ENCODE measurements at regions not wholly inside any gene's neighbourhood (a gene's known extent, or its start where the extent isn't known, plus 50 kb on each side); places are given as distances from the start of the nearest gene placed in this dataset.
"Not testable (repeated sequence)": the region's sequence is repeated elsewhere in the genome, so short reads cannot be mapped to it uniquely, and the experiment has no call there.

DNA sequence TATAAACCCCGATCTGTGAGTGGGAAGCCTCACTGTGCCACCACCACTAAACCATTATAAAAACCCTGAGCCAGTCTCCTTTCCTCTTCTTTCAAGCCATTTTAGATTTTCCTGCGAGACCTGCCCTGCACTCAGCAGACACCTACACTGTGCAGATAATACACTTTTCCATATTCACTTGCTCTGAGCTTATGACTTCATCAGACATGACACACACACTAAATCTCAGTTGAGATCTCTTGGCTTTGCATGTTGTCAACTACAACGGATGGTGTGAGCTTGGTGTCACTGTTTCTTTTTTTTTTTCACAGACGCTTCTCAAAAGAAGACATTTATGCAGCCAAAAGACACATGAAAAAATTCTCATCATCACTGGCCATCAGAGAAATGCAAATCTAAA, 839.0 kb downstream of the TMEM121 start:
- 55 to 56% methylated on average over 2 of the region's 4 CpGs for WGBS, 2 donors
- DNase-seq; H3K27ac ChIP-seq (ENCODE audit: low read depth in 1 of 2, low read length in 1 of 2); ATAC-seq (ENCODE audit: insufficient read depth, low FRiP score); H3K4me1 ChIP-seq (ENCODE audit: control insufficient read depth in 5 of 5, insufficient read depth in 5 of 5, low read length in 5 of 5); H3K27me3 ChIP-seq (ENCODE audit: control insufficient read depth in 3 of 3, insufficient read depth in 3 of 3, low read length in 2 of 3); H3K9ac ChIP-seq (ENCODE audit: insufficient read depth in 1 of 2, low read length in 2 of 2); H3K4me3 ChIP-seq; H3K9me3 ChIP-seq (ENCODE audit: control insufficient read depth in 4 of 4, insufficient read depth in 3 of 4, low read length in 3 of 4); H3K36me3 ChIP-seq (ENCODE audit: control insufficient read depth in 4 of 4, insufficient read depth in 4 of 4, low read length in 4 of 4): not testable (repeated sequence)

DNA sequence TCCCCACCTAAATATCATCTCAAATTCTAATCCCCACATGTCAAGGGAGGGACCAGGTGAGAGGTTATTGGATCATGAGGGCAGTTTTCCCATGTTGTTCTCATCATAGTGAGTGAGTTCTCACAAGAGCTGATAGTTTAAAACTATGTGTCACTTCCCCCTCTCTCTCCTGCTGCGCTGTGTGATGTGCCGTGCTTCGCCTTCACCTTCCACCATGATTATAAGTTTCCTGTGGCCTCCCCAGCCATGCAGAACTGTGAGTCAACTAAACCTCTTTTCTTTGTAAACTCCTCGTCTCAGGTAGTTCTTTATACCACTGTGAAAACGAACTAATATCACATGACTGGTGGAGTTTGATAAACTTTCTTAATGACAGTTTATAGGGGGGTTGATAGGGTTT, 839.5 kb downstream of the TMEM121 start:
- not testable (repeated sequence) for H3K27me3 ChIP-seq (ENCODE audit: control insufficient read depth in 3 of 3, insufficient read depth in 3 of 3, low read length in 2 of 3); H3K9ac ChIP-seq (ENCODE audit: insufficient read depth in 1 of 2, low read length in 2 of 2); ATAC-seq (ENCODE audit: insufficient read depth, low FRiP score); H3K36me3 ChIP-seq (ENCODE audit: control insufficient read depth in 4 of 4, insufficient read depth in 4 of 4, low read length in 4 of 4); H3K9me3 ChIP-seq (ENCODE audit: control insufficient read depth in 4 of 4, insufficient read depth in 3 of 4, low read length in 3 of 4); H3K4me3 ChIP-seq; H3K27ac ChIP-seq (ENCODE audit: low read depth in 1 of 2, low read length in 1 of 2); DNase-seq; H3K4me1 ChIP-seq (ENCODE audit: control insufficient read depth in 5 of 5, insufficient read depth in 5 of 5, low read length in 5 of 5)
- WGBS, 2 donors, result 51 to 59% methylated on average over 4 to 5 of the region's 5 CpGs

DNA sequence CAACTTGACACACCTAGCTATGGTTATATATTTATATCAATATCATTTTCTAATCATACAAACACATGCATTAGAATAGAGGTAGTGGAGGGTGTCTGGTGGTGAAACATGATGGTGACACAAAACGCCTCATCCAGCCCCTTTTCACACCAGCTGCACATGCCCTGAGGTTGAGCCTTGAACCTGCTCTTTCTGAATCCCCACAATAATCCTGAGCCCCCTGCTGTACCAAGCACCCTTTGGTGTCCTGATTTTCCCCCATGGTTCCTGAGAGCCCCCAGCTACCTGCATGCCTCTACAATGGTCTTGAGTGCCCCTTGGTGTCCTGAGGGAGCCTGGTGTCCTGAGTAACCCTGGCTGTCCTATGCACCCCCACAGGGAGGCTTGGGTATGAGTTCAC, 840.6 kb downstream of the TMEM121 start:
- H3K27ac ChIP-seq (ENCODE audit: low read depth in 1 of 2, low read length in 1 of 2); ATAC-seq (ENCODE audit: insufficient read depth, low FRiP score); H3K9me3 ChIP-seq (ENCODE audit: control insufficient read depth in 4 of 4, insufficient read depth in 3 of 4, low read length in 3 of 4); H3K4me1 ChIP-seq (ENCODE audit: control insufficient read depth in 5 of 5, insufficient read depth in 5 of 5, low read length in 5 of 5); H3K4me3 ChIP-seq; H3K36me3 ChIP-seq (ENCODE audit: control insufficient read depth in 4 of 4, insufficient read depth in 4 of 4, low read length in 4 of 4); H3K27me3 ChIP-seq (ENCODE audit: control insufficient read depth in 3 of 3, insufficient read depth in 3 of 3, low read length in 2 of 3); H3K9ac ChIP-seq (ENCODE audit: insufficient read depth in 1 of 2, low read length in 2 of 2); DNase-seq: not testable (repeated sequence)
- 47% methylated on average over 1 of the region's 1 CpG; no CpG with 5 or more reads in 1 of the 2 donors for WGBS, 2 donors

DNA sequence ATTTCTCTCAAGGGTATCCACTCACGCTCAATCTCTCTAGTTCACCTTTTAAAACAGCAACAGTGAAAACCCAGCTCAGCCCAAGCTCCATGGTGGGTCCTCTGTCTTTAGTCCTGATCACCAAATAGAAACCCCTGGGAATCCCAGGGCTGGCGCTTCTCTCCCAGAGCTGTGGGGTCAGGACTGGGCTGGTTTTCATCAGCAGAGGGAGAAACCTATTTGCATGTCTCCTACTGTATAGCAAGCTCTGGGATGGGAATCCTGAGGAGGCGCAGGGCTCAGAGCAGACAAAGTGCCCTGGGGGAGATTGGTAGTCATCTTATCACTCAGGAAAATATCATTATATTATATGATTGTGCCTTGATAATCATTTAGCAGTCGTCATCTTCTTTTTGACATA, 843.1 kb downstream of the TMEM121 start:
- not testable (repeated sequence) for ATAC-seq (ENCODE audit: insufficient read depth, low FRiP score); H3K9me3 ChIP-seq (ENCODE audit: control insufficient read depth in 4 of 4, insufficient read depth in 3 of 4, low read length in 3 of 4); H3K9ac ChIP-seq (ENCODE audit: insufficient read depth in 1 of 2, low read length in 2 of 2); H3K4me1 ChIP-seq (ENCODE audit: control insufficient read depth in 5 of 5, insufficient read depth in 5 of 5, low read length in 5 of 5); H3K36me3 ChIP-seq (ENCODE audit: control insufficient read depth in 4 of 4, insufficient read depth in 4 of 4, low read length in 4 of 4); DNase-seq; H3K27me3 ChIP-seq (ENCODE audit: control insufficient read depth in 3 of 3, insufficient read depth in 3 of 3, low read length in 2 of 3); H3K4me3 ChIP-seq; H3K27ac ChIP-seq (ENCODE audit: low read depth in 1 of 2, low read length in 1 of 2)
- 55 to 72% methylated on average over 3 of the region's 4 CpGs for WGBS, 2 donors

DNA sequence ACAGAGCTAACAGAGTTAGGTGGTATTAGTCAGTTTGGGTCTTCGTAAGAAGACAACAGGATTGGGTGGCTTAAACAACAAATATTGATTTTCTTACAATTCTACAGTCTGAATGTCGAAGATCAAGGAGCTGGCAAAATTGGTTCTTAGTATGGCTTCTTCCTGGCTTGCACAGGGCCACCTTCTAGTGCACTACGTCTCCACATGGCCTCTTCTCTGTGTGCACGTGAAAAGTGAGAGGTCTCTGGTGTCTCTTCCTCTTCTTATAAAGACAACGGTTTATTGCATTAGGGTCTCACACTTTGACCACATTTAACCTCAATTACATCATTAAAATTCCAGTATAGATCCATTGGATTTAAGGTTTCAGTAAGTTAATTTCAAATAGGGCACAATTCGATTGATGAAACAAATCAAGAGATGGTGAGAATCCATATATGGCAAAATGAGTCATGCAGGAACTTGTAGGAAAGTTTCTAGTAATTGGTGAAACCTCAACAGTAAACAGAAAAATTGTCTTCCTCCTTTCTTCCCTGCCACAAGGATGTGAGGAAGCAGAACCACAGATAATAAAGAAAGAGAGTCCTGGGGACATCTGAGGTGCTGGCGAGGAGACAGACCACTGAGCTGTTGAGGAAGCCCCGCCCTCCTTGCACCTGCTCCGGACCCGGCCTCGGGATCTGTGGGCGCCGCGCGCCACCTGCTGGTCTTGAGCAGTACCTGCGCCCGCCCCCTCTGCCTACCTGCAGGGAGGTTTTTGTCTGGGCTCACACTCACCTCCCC, 846.7 kb downstream of the TMEM121 start:
- Histone ChIP-seq H3K4me1 (ENCODE audit: control insufficient read depth in 5 of 5, insufficient read depth in 5 of 5, low read length in 5 of 5) (no peaks in the 10 kb centered on the region), H3K36me3 (ENCODE audit: control insufficient read depth in 4 of 4, insufficient read depth in 4 of 4, low read length in 4 of 4) (no peaks in the 10 kb centered on the region), H3K9me3 (ENCODE audit: control insufficient read depth in 4 of 4, insufficient read depth in 3 of 4, low read length in 3 of 4) (peaks cover 0 to 2% (median 0%) of the 10 kb centered on the region in 4 donors), H3K27ac (ENCODE audit: low read depth in 1 of 2, low read length in 1 of 2) (no peak overlapping the region), H3K27me3 (ENCODE audit: control insufficient read depth in 3 of 3, insufficient read depth in 3 of 3, low read length in 2 of 3) (no peaks in the 10 kb centered on the region), H3K9ac (ENCODE audit: insufficient read depth in 1 of 2, low read length in 2 of 2) (no peak overlapping the region), H3K4me3 (no peak overlapping the region)
- WGBS, 2 donors, result 16 to 20% methylated on average over 16 to 17 of the region's 17 CpGs
- ATAC-seq (ENCODE audit: insufficient read depth, low FRiP score) (no peak), DNase-seq (no peak)
- TF ChIP-seq, protein P1, sequence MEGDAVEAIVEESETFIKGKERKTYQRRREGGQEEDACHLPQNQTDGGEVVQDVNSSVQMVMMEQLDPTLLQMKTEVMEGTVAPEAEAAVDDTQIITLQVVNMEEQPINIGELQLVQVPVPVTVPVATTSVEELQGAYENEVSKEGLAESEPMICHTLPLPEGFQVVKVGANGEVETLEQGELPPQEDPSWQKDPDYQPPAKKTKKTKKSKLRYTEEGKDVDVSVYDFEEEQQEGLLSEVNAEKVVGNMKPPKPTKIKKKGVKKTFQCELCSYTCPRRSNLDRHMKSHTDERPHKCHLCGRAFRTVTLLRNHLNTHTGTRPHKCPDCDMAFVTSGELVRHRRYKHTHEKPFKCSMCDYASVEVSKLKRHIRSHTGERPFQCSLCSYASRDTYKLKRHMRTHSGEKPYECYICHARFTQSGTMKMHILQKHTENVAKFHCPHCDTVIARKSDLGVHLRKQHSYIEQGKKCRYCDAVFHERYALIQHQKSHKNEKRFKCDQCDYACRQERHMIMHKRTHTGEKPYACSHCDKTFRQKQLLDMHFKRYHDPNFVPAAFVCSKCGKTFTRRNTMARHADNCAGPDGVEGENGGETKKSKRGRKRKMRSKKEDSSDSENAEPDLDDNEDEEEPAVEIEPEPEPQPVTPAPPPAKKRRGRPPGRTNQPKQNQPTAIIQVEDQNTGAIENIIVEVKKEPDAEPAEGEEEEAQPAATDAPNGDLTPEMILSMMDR (IDR thresholded peaks at IDR 0.05; ENCODE audit: control extremely low read depth, extremely low read depth), result peak; percentile 15

DNA sequence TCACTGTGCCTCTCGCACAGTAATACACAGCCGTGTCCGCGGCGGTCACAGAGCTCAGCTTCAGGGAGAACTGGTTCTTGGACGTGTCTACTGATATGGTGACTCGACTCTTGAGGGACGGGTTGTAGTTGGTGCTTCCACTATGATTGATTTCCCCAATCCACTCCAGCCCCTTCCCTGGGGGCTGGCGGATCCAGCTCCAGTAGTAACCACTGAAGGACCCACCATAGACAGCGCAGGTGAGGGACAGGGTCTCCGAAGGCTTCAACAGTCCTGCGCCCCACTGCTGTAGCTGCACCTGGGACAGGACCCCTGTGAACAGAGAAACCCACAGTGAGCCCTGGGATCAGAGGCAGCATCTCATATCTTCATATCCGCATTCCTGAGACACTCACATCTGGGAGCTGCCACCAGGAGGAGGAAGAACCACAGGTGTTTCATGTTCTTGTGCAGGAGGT, 847.3 kb downstream of the TMEM121 start:
- H3K36me3 ChIP-seq (ENCODE audit: control insufficient read depth in 4 of 4, insufficient read depth in 4 of 4, low read length in 4 of 4); H3K4me3 ChIP-seq; H3K4me1 ChIP-seq (ENCODE audit: control insufficient read depth in 5 of 5, insufficient read depth in 5 of 5, low read length in 5 of 5); ATAC-seq (ENCODE audit: insufficient read depth, low FRiP score); H3K27ac ChIP-seq (ENCODE audit: low read depth in 1 of 2, low read length in 1 of 2); H3K9ac ChIP-seq (ENCODE audit: insufficient read depth in 1 of 2, low read length in 2 of 2); H3K27me3 ChIP-seq (ENCODE audit: control insufficient read depth in 3 of 3, insufficient read depth in 3 of 3, low read length in 2 of 3); DNase-seq; H3K9me3 ChIP-seq (ENCODE audit: control insufficient read depth in 4 of 4, insufficient read depth in 3 of 4, low read length in 3 of 4): not testable (repeated sequence)
- 39 to 41% methylated on average over 13 of the region's 13 CpGs for WGBS, 2 donors
